SH-SY5Y (cell line): ENCODE measurements at regions not wholly inside any gene's neighbourhood (a gene's known extent, or its start where the extent isn't known, plus 50 kb on each side); places are given as distances from the start of the nearest gene placed in this dataset.

Source experiments
- GATA2 ChIP-seq: IDR thresholded peaks from 2 replicates; pipeline ENCODE4 v1.6.1; 2011; ENCODE audit warnings: mild to moderate bottlenecking, low read depth, low read length
- GATA3 ChIP-seq: IDR thresholded peaks from 2 replicates; pipeline ENCODE4 v1.6.1; 2011; ENCODE audit warnings: low read depth, mild to moderate bottlenecking, low read length, moderate library complexity

- TF ChIP-seq GATA2, result no peak
- no peak for TF ChIP-seq GATA3
Observed at GRCh38 chr7:130899071-130899560, 165.1 kb upstream of the KLF14 start.
